Karpas-422 (cell line): ENCODE measurements at regions not wholly inside any gene's neighbourhood (a gene's known extent, or its start where the extent isn't known, plus 50 kb on each side); places are given as distances from the start of the nearest gene placed in this dataset.
A peak's percentile ranks its signal among the peaks of the same experiment; 100 is the strongest.
"Not testable (repeated sequence)": the region's sequence is repeated elsewhere in the genome, so short reads cannot be mapped to it uniquely, and the experiment has no call there.

ENCODE experiments used
- DNase-seq: peaks from one replicate; pipeline ENCODE4 v3.0.0-alpha.2; 2015
- H2AFZ ChIP-seq: fragments of 200-600 bp; sonication (generic); 2 replicates; pipeline ENCODE4 v1.6.1; 2014; ENCODE audit warnings: antibody characterized with exemption, low read length, mixed read lengths
- H3K27ac ChIP-seq: fragments of 200-600 bp; sonication (generic); 2 replicates; pipeline ENCODE4 v1.5.1; 2014; ENCODE audit warnings: mild to moderate bottlenecking, low read length, moderate library complexity
- H3K27me3 ChIP-seq: fragments of 200-600 bp; sonication (generic); 2 replicates; pipeline ENCODE4 v1.6.1; 2014; ENCODE audit warnings: low read length, mixed read lengths
- H3K36me3 ChIP-seq: fragments of 200-600 bp; sonication (generic); 2 replicates; pipeline ENCODE4 v1.6.1; 2014; ENCODE audit warnings: low read length, mixed read lengths; ENCODE audit not compliant: insufficient read depth
- H3K4me1 ChIP-seq: fragments of 200-600 bp; sonication (generic); 2 replicates; pipeline ENCODE4 v1.6.1; 2014; ENCODE audit warnings: mild to moderate bottlenecking, low read length, mixed read lengths
- H3K4me2 ChIP-seq: fragments of 200-600 bp; sonication (generic); 2 replicates; pipeline ENCODE4 v1.6.1; 2014; ENCODE audit warnings: low read length, low read depth, mild to moderate bottlenecking; ENCODE audit not compliant: poor library complexity, severe bottlenecking
- H3K4me3 ChIP-seq: fragments of 200-600 bp; sonication (generic); 2 replicates; pipeline ENCODE4 v1.5.1; 2014; ENCODE audit warnings: mild to moderate bottlenecking, antibody characterized with exemption, low read length, mixed read lengths
- H3K79me2 ChIP-seq: fragments of 200-600 bp; sonication (generic); 2 replicates; pipeline ENCODE4 v1.6.1; 2014; ENCODE audit warnings: mild to moderate bottlenecking, low read length, mixed read lengths
- H3K9ac ChIP-seq: fragments of 200-600 bp; sonication (generic); 2 replicates; pipeline ENCODE4 v1.6.0; 2014; ENCODE audit warnings: low read length
- H3K9me2 ChIP-seq: fragments of 200-600 bp; sonication (generic), shearing (Covaris generic); replicated peaks from 2 replicates; pipeline ENCODE4 v1.6.0; 2014; ENCODE audit warnings: mild to moderate bottlenecking, low read length, moderate library complexity; ENCODE audit not compliant: insufficient read depth
- H3K9me3 ChIP-seq: fragments of 300-700, 200-600 bp; sonication (generic); 2 replicates; pipeline ENCODE4 v1.6.1; 2014; ENCODE audit warnings: low read length, mixed read lengths
- H4K20me1 ChIP-seq: fragments of 200-600 bp; sonication (generic); 2 replicates; pipeline ENCODE4 v1.6.1; 2014; ENCODE audit warnings: mild to moderate bottlenecking, antibody characterized with exemption, low read length, low read depth; ENCODE audit not compliant: insufficient read depth

DNA sequence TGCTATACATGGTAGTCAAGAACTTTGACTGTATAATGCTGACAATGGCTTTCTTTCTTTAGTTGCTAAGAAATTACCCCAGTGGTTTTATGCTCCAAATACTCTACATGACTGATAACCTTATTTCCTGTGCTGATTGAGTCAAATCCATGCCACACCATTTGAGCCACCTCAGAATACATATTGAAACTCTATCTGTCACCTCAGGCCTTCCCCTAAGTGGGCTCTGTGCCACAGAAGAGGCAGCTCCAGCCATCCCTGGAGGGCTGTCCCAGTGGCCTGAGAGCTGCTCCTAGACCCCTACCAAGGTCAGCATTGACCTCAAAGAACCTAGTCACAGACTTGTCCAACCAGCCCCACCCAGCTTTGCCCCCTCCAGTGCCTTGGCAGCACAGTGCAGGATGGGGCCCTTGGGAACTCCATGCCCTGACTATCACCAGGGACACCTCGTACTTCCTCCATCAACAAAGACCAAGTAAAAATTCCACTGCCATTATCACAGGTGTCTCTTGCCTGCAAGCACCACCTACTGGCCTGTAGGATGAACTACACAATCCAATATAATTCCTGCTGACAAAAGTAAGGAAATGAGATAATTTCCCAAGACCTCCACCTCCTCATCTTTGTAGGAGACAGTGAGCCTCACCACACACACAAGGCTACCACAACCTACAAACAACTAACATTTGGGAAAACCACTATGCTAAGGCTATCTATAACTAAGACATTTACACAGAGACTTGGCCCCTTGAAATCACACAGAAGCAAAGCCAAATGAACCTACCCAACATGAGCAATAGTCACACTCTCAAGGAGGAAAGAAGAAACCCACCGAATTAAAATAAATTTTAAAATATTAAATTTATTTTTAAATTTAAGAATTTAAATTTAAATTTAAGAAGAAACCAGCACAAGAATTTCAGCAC, 239.9 kb downstream of the NKX6-1 start:
- Histone ChIP-seq H3K4me1 (no peaks in the 10 kb centered on the region), H3K27me3 (no peaks in the 10 kb centered on the region), H3K9me3 (no peaks in the 10 kb centered on the region), H4K20me1 (no peaks in the 10 kb centered on the region), H3K4me3 (no peak overlapping the region), H3K9me2 (no peaks in the 10 kb centered on the region), H3K27ac (no peak overlapping the region), H3K4me2 (no peak overlapping the region), H3K9ac (no peak overlapping the region), H3K36me3 (no peaks in the 10 kb centered on the region), H2AFZ (no peak overlapping the region), H3K79me2 (no peaks in the 10 kb centered on the region)
- DNase-seq, result peak; percentile 70

DNA sequence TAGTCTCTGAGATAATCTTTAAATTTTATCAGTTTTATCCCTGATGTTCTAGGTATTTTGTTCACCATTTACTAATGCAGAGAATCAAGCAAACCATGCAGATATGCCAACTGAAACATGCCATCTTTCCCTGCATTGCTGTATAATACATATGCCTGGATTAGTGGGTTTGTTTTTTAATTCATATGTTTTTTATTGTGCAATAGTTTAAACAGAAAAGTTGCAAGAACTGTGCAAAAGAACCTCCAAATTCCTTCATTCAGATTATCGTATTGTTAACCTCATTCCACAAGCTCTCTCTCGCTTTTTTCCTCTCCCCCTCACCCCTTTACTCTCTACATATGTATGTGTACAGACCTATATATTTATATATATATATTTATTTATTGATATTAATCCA, 244.6 kb downstream of the NKX6-1 start:
- Histone ChIP-seq H3K4me3 (no peak overlapping the region), H3K27ac (no peak overlapping the region), H3K79me2 (no peaks in the 10 kb centered on the region), H3K4me2 (no peak overlapping the region), H3K4me1 (no peaks in the 10 kb centered on the region), H3K27me3 (no peaks in the 10 kb centered on the region), H3K9ac (no peak overlapping the region), H3K9me2 (no peaks in the 10 kb centered on the region), H2AFZ (no peak overlapping the region), H3K9me3 (no peaks in the 10 kb centered on the region), H3K36me3 (no peaks in the 10 kb centered on the region), H4K20me1 (no peaks in the 10 kb centered on the region)
- no peak for DNase-seq

DNA sequence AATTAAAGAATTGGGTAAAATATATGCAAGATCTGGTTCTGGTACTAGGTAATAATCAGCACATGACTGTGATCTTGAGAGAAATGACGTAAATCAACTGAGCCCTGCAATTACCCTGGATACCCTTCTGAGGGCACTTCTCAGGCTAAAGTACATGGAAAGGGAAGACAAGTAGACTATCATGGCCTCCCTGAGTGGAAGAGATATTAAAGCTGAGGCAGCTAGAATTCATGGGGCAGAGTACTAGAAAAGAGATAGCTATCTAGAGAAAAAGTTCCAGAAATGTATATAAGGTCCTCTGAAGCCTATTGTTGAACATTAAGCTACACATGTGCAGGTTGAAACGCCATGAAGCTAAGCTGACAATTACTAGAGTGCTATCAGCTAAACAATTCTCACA, 249.6 kb downstream of the NKX6-1 start:
- Histone ChIP-seq H3K9ac (no peak overlapping the region), H3K9me3 (no peaks in the 10 kb centered on the region), H3K4me1 (no peaks in the 10 kb centered on the region), H3K9me2 (no peaks in the 10 kb centered on the region), H3K4me3 (no peak overlapping the region), H4K20me1 (no peaks in the 10 kb centered on the region), H3K4me2 (no peak overlapping the region), H3K36me3 (no peaks in the 10 kb centered on the region), H3K27ac (no peak overlapping the region), H3K27me3 (no peaks in the 10 kb centered on the region), H2AFZ (no peak overlapping the region), H3K79me2 (no peaks in the 10 kb centered on the region)
- no peak for DNase-seq

DNA sequence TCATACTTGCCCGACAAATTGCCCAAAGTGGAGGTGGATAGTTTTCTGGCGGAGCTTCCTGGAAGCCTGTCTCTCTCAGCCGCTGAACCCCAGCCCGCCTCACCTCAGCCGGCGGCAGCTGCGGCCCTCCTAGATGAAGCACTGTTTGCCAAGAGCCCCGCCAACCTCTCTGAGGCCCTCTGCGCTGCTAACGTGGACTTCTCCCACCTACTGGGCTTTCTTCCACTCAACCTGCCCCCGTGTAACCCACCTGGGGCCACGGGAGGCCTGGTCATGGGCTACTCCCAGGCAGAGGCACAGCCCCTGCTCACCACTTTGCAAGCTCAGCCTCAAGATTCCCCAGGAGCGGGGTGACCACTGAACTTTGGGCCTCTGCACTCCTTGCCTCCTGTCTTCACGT, 254.1 kb downstream of the NKX6-1 start:
- not testable (repeated sequence) for H3K79me2 ChIP-seq, H3K9ac ChIP-seq, H3K27ac ChIP-seq, H3K4me2 ChIP-seq, H3K36me3 ChIP-seq, H3K9me2 ChIP-seq, H3K4me3 ChIP-seq, DNase-seq, H3K27me3 ChIP-seq, H4K20me1 ChIP-seq, H2AFZ ChIP-seq, H3K4me1 ChIP-seq, H3K9me3 ChIP-seq

DNA sequence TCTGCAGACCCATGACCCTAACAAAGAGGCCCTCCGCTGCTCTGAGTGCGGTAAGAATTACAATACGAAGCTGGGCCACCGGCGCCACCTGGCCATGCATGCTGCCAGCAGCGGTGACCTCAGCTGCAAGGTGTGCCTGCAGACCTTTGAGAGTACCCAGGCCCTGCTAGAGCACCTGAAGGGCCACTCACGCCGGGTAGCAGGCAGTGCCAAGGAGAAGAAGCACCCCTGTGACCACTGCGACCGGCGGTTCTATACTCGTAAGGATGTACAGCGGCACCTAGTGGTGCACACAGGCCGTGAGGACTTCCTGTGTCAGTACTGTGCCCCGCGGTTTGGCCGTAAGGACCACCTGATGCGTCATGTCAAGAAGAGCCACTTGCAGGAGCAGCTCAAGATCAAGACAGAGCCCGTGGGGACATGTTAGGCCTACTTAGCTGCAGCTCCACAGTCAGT, 254.7 kb downstream of the NKX6-1 start:
- not testable (repeated sequence) for H3K4me1 ChIP-seq, H3K9me2 ChIP-seq, H3K9ac ChIP-seq, H3K4me3 ChIP-seq, H3K36me3 ChIP-seq, H3K27ac ChIP-seq, H2AFZ ChIP-seq, H3K79me2 ChIP-seq, H4K20me1 ChIP-seq, H3K4me2 ChIP-seq, H3K27me3 ChIP-seq, H3K9me3 ChIP-seq
- peak; percentile 43 for DNase-seq

DNA sequence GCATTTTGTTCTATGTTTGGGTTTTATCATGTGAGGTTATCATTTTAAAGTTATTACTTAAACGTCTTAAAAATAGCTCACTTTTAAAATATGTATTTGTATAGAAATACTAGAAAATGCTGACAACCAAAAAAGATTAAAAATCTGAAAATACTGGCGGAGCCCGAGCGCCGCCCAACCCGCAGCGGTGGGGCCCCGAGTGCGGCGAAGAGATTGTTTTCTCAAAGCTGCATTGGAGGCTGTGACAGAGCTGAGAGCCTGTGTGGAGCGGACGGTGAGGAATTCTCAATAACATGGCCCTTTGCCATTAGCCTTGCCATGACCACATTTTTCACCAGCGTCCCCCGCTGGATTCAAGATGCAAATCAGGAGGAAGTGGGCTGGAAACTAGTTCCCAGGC, 255.4 kb downstream of the NKX6-1 start:
- Histone ChIP-seq H3K9me3 (no peaks in the 10 kb centered on the region), H3K9ac (no peak overlapping the region), H3K4me1 (no peaks in the 10 kb centered on the region), H3K79me2 (no peaks in the 10 kb centered on the region), H3K9me2 (no peaks in the 10 kb centered on the region), H3K4me2 (no peak overlapping the region), H3K4me3 (no peak overlapping the region), H2AFZ (no peak overlapping the region), H3K36me3 (no peaks in the 10 kb centered on the region), H3K27ac (no peak overlapping the region), H3K27me3 (no peaks in the 10 kb centered on the region), H4K20me1 (no peaks in the 10 kb centered on the region)
- DNase-seq, result no peak

DNA sequence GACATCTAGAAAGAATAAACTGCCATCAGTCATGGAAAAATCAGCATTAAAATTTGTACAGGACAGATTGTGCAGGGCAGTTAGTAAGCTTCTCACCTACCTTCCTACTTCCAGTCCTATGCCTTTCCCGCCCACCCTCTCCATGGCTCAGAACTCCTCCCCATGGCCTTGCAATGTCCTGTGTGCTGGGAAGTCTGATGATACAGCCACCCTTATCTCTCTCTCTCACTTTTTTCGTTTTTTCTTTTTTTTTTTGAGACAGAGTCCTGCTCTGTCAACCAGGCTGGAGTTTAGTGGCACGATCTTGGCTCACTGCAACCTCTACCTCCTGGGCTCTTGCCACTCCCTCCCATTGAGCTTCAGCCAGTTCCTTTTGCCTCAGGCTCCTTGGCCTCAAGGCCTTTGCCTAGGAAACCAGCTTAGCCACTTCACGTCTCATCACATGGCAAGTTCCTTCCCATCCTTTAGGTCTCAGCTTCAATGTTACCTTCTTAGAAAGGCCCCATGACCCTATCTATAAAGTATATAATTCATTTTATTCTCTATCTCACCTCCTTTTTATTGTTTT, 259.7 kb downstream of the NKX6-1 start:
- no peak for DNase-seq
- Histone ChIP-seq H2AFZ (no peak overlapping the region), H3K36me3 (no peaks in the 10 kb centered on the region), H3K4me3 (no peak overlapping the region), H3K4me2 (no peak overlapping the region), H3K9me3 (no peaks in the 10 kb centered on the region), H4K20me1 (no peaks in the 10 kb centered on the region), H3K27me3 (no peaks in the 10 kb centered on the region), H3K79me2 (no peaks in the 10 kb centered on the region), H3K9me2 (no peaks in the 10 kb centered on the region), H3K27ac (no peak overlapping the region), H3K4me1 (no peaks in the 10 kb centered on the region), H3K9ac (no peak overlapping the region)

DNA sequence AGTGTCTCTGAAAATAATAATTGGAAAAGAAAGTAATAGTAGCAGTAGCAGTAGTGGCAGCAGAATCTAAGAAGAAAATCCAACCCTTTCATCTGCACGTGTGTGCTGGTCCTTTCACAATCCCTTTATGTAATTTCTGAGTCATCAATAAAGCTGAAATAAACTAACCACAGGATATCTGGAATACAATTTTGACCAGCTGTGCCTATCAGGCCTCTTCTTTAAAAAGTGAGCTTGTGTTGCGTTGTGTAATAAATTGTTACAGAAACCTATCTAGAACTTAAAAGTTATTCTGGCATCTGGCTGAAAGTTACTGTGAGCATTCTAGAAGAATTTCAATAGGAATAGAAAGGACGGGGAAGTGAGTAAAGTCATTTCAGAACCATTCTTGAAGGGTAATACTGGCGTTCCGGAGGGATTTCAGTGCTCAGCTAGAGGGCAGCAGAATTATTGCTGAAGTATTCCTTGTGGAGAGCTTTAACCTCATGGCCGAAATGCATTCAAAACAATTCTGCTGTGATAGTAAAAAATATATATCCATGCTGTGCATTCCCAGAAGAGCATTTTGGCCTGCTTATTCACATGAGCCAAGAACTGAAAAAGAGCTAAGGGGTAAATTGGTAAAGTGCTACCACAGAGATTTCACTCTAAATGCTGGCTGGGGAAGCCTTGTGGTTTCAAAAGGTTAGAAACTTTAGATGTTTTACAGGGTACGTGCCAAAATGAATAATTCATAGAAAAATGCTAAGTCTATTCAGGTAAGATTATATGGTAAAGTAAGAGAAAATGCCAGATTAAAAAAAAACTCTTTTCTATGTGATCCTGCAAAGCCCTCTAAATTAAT, 260.6 kb downstream of the NKX6-1 start:
- no peak overlapping the region for H3K27ac ChIP-seq

More for the DNA sequence above, 260.6 kb downstream of the NKX6-1 start:
- Histone ChIP-seq H3K4me3 (no peak overlapping the region), H3K9me2 (no peaks in the 10 kb centered on the region), H3K9me3 (no peaks in the 10 kb centered on the region), H3K79me2 (no peaks in the 10 kb centered on the region), H4K20me1 (no peaks in the 10 kb centered on the region), H3K27me3 (no peaks in the 10 kb centered on the region), H3K4me1 (no peaks in the 10 kb centered on the region), H3K9ac (no peak overlapping the region), H3K36me3 (no peaks in the 10 kb centered on the region), H2AFZ (no peak overlapping the region), H3K4me2 (no peak overlapping the region)
- no peak for DNase-seq
